Coronary artery (tissue), 2 donors: ENCODE measurements at regions not wholly inside any gene's neighbourhood (a gene's known extent, or its start where the extent isn't known, plus 50 kb on each side); places are given as distances from the start of the nearest gene placed in this dataset.

ENCODE experiments used
- DNase-seq: peaks from one replicate; pipeline ENCODE4 v3.0.0-alpha.2; 2017; ENCODE audit warnings: low spot score
- H3K27ac ChIP-seq, 2 donors: fragments of 200-600 bp; sonication (generic); one replicate each; pipeline ENCODE4 v1.5.1; 2016 to 2019
- H3K4me3 ChIP-seq: fragments of 200-600 bp; sonication (generic); 2 replicates; pipeline ENCODE4 v1.5.1; 2016; ENCODE audit warnings: mild to moderate bottlenecking, moderate library complexity
- CTCF ChIP-seq: fragments of 200-600 bp; sonication (generic); IDR thresholded peaks from one replicate; pipeline ENCODE4 v1.5.1; 2019; ENCODE audit warnings: antibody characterized with exemption

GRCh38 chr4:19063662-19064061 is 1042.1 kb upstream of the LCORL start:
- DNase-seq, result no peak
- Histone ChIP-seq H3K27ac (no peak overlapping the region), H3K4me3 (no peak overlapping the region)
- TF ChIP-seq CTCF, result no peak

- TF ChIP-seq CTCF, result no peak
- Histone ChIP-seq H3K27ac (no peak overlapping the region), H3K4me3 (no peak overlapping the region)
- no peak for DNase-seq
Observed at GRCh38 chr4:19054916-19055315, 1033.4 kb upstream of the LCORL start.

- no peak for DNase-seq
- no peak overlapping the region for H3K27ac ChIP-seq
- no peak for TF ChIP-seq CTCF
- no peak overlapping the region for H3K4me3 ChIP-seq
Observed at GRCh38 chr4:19051831-19052230, 1030.3 kb upstream of the LCORL start.

GRCh38 chr4:19047279-19047880 is 1025.8 kb upstream of the LCORL start:
- DNase-seq, result no peak
- Histone ChIP-seq H3K4me3 (no peak overlapping the region), H3K27ac (no peak overlapping the region)
- no peak for TF ChIP-seq CTCF

- DNase-seq, result no peak
- Histone ChIP-seq H3K4me3 (no peak overlapping the region), H3K27ac (no peak overlapping the region)
- no peak for TF ChIP-seq CTCF
Observed at GRCh38 chr4:19039816-19040215, 1018.3 kb upstream of the LCORL start.

- Histone ChIP-seq H3K27ac (no peak overlapping the region), H3K4me3 (no peak overlapping the region)
- no peak for TF ChIP-seq CTCF
- no peak for DNase-seq
Observed at GRCh38 chr4:19038231-19038630, 1016.7 kb upstream of the LCORL start.

- TF ChIP-seq CTCF, result no peak
- Histone ChIP-seq H3K27ac (no peak overlapping the region), H3K4me3 (no peak overlapping the region)
- DNase-seq, result no peak
Observed at GRCh38 chr4:19033816-19034733, 1012.5 kb upstream of the LCORL start.
